HT-29 (cell line): ENCODE measurements at regions not wholly inside any gene's neighbourhood (a gene's known extent, or its start where the extent isn't known, plus 50 kb on each side); places are given as distances from the start of the nearest gene placed in this dataset.
A peak's percentile ranks its signal among the peaks of the same experiment; 100 is the strongest.
"Not testable (repeated sequence)": the region's sequence is repeated elsewhere in the genome, so short reads cannot be mapped to it uniquely, and the experiment has no call there.

ENCODE experiments used
- DNase-seq: peaks from one replicate; pipeline ENCODE4 v3.0.0-alpha.2; 2015; ENCODE audit warnings: low spot score

DNA sequence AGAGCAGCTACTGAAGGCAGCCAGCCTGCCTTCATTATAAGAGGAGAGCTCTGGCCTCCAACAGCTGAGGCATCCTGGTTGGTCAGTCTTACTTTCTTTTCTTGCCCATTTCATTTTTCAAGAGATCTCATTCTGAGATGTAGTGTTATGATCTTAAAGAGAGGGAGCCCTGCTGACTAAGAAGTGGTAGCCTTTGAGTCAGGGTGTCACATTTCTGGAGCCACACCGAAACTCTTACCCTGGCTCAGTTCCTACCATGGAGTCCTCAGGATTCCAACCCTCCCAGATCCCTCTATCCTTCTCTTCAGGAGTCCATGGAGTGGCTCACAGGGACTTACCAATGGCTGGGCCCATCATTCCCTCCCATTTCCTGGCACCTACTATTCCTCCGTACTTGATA is 386.1 kb upstream of the LARGE1 start:
- DNase-seq: no peak

DNA sequence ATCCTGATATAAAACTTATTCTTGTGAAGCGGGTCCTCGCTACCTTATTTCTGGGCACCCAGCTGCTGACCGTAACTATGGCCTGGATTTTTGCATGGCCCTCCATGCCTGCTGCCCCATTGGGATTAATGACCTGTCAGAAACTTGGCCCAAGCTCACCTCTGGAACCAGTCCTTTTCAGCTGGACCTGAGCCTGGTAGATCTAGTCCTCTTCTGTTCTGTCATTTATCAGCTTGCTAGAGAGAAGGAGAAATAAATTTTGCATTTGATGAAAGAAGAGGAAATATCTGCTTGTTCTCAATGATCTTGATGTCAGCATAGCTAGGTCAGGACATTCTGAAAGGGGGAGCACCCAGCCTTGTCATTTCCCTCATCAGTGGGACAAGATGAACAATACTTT is 387.8 kb upstream of the LARGE1 start:
- DNase-seq: no peak

DNA sequence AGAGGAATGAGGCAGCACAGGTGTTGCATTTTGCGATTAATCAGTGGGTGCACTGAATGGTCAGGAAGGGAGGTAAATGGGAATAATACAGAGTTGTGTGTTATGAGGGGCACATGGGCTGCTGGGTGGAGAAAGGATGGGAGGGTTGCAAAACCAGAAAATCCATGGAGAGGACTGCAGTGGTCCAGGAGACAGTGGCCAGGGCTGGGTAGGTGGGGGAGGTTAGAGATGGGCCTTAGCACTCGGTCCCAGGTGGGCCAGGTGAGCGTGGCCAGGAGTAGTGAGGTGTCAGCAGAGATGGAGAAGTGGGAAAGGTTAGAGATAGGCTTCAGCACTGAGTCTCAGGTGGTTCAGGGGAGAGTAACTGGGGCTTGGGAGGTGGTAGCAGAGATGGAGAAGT is 399.1 kb upstream of the LARGE1 start:
- DNase-seq: no peak

DNA sequence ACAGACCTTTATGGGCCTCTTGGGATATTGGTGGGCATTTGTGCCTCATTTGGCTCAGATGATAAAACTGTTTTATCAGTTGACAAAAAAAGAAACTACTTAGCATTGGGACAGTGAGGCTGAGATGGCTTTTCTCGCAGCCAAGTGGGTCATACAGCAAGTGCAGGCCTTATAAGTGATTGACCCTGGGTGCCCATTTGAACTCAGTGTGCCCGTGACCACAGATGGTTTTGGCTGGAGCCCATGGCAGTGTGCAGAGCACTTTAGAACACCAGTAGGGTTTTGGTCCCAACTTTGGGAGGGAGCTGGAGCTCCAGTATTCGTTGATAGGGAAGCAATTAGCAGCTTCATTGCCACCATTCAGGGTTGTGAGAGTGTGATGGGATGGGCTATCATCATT is 404.5 kb upstream of the LARGE1 start:
- DNase-seq: no peak

DNA sequence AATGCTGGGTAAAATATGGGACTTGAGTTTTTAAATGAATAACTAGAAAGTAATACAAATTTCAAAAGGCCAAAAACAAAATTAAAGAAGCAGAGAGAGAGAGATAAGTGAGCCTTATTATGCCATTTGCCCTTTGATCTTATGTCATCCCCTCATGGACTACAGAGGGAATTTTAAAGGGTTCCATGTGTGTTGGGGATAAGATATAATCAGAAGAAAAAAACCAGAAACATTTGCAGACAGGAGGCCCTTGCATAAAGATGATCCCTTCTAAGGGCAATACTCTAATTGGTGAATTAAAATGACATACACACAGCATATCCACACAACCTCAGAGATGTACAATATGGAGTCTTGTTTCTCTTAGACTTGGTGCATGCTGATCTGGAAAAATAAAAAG is 406.6 kb upstream of the LARGE1 start:
- no peak for DNase-seq

DNA sequence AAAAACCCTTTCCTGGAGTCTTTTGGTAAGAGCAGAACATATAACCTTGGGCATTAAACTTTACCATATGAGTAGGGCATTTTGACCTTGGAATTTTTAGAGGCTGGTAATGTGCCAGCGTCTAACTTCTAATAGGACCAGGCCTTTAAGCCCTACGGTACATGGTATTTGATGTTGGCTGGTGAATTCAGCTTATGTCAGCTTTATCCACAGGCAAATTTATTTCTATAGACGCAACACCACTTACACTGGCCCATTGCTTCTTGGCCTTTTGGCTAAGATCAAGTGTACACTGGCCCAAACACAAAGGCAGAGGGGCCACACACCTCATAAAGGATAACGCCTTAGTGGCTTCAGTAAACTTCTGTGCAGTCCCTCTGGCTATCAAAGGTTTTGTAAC is 410.2 kb upstream of the LARGE1 start:
- DNase-seq: no peak

DNA sequence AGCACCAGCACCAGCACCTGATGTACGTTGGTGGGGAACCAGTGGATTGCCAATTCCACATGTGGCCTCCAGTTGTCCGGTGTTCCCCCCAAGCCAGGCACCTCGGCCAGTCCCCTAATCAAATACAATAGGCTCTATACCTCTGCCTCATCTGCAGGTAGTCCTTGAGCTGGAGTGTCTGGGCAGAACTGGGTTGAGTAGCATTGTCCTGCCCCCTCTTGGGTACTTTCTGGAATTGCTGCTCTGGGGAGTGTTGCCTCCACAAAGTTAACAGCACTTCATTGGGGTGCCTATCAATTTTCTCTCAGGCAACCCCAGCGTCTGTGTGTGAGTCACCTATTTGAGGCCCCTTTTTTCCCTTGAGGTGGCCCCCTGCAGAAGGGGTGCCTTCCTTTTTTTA is 413.0 kb upstream of the LARGE1 start:
- no peak for DNase-seq

DNA sequence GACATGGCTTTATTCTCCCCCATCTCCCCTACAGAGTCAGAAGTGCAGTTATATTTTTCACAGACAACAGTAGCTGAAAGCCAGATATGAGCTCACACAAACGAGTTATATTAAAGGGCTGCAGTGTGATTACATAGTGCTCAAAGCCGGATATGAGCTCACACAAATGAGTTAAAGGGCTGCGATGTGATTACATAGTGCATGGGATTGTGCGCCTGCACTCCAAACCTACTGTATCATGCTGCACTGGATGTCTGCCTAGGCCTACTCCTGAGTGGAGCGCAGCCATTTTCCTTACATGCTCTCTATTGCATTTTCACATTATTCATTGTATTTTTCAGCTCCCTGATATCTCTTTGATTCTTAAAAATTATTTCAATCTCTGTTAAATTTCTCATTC is 414.6 kb upstream of the LARGE1 start:
- DNase-seq: no peak

DNA sequence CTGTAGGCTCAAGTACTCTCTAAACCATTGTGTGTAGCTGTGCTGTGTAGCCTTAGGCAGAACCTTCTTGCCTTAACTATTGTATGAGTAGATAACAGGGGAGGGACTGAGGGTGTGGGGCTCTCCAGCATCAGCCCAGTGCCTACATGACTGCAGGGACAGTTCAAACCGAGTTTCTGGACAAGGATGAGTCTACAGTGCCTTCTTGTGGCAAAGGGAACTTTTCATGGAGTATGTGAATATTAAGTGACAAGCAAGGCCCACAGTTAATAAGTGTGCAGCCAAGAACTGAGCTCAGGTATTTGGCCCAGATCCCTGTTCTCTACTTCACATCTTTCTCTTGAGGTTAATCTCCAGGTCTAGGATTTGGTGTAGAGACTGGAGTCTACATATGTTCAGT is 424.4 kb upstream of the LARGE1 start:
- DNase-seq: no peak

DNA sequence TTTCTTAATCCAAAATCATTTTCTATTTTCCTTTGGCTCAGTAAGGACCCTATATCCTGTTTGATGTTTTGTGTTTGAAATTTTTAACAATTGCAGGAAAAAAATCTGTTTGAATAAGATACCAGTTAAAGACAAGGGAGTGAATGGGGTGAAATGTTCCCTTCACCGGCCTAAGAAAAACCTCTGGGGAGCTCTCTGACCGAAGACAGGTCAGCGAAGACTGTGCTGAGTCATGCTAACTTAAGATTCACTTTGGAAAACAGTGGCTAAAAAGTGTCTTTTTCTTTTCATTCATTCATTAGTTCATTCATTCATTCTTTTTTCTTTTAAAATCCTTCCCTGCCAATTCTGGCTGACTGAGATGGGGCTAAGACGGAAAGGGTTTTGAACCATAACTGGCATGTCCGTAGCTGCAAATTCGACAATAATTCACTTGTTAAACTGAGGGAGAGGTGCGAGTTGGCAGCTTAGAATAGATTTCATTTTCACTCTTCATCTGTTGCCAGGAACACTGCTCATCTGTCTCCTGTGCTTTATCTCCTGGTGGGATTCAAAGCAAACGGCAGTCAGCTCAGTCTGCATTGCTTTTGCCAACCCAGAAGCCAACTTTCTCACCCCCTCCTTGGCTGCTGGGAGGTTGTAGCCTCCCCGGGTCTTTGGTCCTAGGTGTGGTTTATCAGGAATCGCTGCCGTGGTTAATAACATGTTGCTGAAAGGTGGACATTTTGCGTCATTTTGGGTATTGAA is 434.0 kb upstream of the LARGE1 start:
- no peak for DNase-seq

DNA sequence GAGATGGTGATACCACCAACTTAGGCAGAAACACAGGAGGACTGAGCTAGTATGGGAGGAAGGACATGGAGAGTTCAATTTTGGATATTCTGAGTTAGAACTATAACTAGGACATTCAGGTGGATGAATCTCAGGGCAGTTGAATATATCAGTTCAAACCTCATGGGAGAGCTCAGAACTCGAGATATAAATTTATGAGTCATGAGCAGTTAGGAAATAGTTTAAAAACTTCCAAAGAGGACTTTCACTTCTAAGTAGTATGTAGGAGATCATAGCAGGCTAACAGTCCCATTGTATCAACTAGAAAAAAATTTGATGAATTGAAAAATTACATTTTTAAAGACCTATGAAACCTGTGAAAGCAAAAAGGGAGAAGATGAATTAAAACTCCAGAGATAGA is 436.2 kb upstream of the LARGE1 start:
- DNase-seq: no peak

DNA sequence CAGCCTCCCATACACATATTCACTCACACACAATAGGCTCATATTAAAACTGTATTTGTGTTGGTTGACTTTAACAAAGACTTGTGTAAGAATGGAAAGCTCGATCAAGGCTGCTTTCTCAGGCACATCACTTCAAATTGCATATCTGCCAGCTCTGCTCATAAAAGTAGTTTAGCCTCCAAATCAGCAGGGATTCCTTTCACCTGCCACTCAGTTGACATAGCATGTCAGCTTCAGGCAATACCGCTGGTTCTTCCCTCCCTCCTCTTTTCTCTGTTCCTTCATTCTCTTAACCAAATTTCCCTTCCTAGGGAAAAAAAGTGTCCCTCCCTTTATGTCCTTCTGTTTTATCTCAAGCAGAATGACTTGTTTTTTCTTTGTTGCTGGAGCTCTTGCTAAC is 450.4 kb upstream of the LARGE1 start:
- no peak for DNase-seq

DNA sequence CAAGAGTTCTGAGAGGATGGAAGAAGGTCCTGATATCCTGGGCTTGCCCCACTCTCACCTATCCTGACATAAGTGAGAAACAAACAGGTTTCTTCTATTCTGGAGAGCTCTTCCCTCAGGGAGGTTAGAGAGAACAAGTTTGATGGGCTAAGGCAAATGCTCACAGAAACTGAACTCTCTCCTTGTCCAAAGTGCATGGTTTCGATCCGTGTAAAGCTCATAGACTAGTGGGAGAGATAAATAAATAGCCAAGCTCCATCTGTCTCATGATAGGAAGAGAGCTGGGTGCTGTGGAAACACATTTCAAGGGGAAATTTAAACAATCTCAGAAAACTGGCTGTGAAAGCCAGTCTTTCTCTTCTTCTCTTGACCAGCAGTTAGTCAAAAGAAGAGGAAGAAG is 459.5 kb upstream of the LARGE1 start:
- no peak for DNase-seq

DNA sequence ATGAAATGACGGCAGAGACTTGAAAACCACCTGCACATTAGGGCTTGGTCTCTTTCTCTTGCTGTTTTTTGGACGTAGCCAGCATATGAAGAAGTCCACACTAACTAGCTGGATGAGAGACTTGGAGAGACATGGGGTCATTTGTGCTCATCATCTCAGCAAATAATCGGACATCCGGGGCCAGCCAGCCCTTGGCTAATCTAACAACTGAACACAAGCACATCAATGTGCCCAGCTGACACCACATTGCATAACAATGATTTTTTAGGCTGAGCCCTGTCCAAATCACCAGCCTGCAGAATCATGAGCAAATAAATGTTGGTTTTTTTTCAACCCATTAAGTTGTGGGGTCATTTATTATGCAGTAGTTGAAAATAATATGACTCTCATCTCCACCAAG is 460.3 kb upstream of the LARGE1 start:
- no peak for DNase-seq

DNA sequence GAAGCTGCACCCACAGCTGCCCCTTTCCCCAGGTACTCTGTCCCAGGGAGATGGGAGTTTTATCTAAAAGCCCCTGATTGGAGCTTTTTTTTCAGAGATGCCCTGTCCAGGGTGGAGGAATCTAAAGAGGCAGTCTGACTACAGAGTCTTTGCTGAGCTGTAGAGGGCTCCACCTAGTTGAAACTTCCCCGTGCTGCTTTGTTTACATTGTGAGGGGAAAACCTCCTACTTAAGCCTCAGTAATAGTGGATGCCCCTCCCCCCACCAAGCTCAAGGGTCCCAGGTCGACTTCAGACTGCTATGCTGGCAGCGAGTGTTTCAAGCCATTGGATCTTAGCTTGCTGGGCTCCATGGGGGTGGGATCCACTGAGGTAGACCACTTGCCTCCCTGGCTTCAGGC is 470.1 kb upstream of the LARGE1 start:
- no peak for DNase-seq

DNA sequence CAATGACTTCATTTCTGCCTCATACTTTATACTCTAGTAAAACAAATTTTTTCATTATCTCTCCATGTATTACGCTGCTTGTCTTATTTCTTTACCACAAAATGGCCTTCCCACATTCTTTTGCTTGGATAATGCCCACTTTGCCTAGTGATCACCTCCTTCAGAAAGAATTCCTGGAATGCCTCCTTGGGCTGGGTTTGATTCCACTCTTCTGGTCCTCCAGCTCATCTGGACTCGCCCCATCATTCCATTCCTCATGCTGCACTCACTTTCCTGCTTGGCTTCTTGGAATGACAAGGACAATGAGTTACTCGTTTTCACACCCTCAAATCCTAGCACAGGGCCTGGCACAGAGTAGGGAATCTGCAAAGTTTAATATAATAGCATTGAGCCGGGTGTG is 475.1 kb upstream of the LARGE1 start:
- no peak for DNase-seq

DNA sequence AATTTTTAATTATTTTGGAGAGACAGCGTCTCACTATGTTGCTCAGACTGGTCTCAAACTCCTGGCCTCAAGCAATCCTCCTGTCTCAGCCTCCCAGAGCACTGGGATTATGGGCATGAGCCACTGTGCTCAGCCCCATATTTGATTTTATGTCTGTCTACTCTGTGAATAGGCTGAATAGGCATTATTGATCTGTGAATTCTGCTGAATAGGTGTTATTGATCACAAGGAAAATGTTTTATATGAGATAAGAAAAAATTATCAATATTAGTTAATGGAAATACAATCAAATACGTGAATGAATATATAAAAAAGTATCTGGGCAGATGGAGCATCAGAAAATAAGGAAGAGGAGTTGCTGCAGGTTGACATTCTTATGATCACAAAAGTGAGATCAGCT is 483.4 kb upstream of the LARGE1 start:
- DNase-seq: no peak

DNA sequence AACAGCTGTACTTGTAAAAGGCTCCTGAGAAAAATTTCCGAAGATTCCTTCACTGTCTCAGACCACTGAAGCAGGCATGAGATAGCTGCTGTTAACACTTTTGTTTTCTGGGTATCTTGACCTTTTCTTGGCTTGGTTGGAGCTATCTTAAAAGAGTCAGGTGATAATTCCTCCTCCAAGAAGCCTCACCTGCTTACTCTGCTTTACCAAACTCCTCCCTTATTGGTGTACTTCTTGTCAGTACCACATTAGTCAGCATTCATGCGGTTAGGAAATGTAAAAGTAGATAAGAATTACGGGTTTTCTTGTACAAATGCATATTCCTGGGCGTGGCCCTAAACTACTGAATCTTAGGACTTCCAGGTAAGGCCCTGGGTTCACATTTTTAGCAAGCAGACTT is 489.8 kb upstream of the LARGE1 start:
- DNase-seq: no peak

DNA sequence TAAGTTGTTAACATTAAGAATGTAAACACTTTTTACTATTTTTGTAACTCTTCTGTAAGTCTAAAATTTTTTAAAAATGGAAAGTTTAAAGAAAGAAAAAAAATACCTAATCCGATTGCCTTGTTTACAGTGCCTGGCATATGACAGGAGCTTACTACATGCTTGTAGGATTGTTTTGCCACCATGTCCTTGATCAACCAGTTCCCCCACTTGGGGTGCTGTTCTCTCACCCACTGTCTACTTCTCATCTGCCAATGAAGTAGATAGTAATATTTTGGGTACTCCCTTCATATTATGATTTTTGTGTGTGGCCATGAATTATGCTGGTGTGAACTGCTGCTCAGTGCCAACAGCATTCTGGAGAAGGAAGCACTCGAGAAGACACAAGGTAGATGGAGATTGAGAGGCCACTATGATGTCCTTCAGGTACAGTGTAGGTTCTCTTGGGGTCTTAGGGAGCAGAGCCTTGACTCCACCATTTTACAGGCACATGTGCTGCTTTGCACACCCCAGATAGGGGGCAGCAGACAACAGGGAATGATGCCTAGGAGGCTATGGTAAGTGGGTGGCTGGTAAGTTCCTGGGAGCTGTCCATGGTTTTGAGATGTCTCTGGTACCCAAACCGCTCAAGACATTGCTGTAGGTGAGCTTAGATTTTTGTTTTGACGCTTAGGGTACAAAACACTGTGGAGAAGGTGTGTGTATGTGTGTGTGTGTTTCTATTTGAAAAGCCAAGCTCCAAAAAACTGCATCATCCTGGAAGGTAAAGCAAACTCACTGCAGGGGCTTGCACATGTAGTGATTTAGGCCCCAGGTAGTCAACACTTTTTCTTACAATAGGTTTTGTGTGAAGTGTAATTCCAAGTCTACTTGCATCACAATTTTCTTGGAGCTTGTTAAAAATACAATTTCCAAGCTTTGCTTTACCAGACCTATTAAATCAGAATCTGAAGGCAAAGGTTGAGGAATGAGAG is 494.5 kb upstream of the LARGE1 start:
- DNase-seq: peak; percentile 67

DNA sequence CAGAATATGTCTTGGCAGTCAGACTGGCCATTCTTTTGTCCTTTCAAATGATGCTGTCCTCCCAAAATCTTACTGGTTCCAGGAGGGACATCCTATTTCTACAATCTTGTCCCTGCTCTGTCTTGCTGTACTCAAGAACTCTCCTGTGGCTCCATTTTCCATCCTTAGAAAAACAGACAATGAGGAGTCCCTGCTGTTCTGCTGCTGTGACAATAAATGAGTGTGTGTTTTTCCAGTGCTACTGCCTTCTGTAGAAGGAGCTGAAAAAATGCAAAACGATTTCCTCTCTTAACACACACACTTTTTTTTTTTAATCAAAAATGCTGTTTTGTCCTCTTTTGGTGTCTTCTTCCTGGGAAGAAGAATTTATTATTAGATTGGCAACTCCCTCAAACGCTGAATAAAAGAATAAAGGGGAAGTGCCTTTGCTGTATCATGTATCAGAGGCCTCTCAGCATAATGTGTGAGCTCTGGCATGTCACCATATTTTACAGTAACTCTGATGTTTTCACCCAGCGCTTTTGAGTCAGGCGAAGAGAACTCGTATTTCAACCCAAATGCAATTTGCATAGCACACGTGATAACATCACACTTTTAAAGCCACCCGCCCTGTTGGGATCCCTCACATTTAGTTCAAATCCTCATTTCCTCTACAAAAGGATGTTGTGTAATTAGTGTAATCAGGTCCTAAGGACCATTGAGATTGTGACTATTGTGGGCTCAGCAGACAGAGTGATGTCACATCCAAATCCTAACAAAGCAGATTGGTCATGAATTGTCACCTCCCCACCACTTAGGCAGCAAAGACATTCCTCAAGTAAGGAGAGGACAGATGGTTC is 496.0 kb upstream of the LARGE1 start:
- DNase-seq: no peak

DNA sequence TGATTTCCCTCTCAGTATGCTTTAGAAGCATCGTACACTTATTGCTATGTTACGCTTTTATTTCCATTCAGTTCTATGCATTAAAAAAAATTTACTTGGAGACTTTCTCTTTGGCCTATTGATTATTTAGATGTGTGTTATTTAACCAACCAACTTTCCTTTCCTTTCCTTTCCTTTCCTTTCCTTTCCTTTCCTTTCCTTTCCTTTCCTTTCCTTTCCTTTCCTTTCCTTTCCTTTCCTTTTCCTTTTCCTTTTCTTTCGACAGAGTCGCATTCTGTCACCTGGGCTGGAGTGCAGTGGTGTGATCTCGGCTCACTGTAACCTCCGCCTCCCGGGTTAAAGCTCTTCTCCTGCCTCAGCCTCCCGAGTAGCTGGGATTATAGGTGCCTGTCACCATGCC is 502.7 kb upstream of the LARGE1 start:
- DNase-seq: not testable (repeated sequence)

DNA sequence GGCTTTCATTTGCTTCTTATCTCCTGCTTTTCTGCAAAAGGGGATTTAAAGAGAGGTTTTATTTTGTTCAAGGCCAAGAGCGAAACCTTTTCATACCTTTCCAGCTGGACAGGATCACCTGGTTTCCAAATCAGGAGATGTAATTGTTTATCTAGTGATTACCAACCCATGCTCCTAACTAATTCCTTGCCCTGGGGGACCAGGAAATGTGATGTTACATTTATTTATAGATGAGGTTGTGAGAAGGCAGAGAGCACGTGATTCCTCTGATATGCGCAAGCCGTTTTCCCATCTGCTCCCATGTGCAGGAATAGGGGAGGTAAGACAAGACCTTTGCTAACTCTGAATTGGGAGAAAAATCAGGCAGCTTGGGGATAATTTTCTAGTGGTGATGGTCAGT is 507.2 kb upstream of the LARGE1 start:
- no peak for DNase-seq
